Activated T-cell treated with anti-CD3 and anti-CD28 coated beads for 48 hours (primary cell): ENCODE measurements at regions not wholly inside any gene's neighbourhood (a gene's known extent, or its start where the extent isn't known, plus 50 kb on each side); places are given as distances from the start of the nearest gene placed in this dataset.
"Not testable (repeated sequence)": the region's sequence is repeated elsewhere in the genome, so short reads cannot be mapped to it uniquely, and the experiment has no call there.

Source experiments
- DNase-seq: peaks from one replicate; pipeline ENCODE4 v3.0.0-alpha.2; 2020; ENCODE audit warnings: low read depth

DNA sequence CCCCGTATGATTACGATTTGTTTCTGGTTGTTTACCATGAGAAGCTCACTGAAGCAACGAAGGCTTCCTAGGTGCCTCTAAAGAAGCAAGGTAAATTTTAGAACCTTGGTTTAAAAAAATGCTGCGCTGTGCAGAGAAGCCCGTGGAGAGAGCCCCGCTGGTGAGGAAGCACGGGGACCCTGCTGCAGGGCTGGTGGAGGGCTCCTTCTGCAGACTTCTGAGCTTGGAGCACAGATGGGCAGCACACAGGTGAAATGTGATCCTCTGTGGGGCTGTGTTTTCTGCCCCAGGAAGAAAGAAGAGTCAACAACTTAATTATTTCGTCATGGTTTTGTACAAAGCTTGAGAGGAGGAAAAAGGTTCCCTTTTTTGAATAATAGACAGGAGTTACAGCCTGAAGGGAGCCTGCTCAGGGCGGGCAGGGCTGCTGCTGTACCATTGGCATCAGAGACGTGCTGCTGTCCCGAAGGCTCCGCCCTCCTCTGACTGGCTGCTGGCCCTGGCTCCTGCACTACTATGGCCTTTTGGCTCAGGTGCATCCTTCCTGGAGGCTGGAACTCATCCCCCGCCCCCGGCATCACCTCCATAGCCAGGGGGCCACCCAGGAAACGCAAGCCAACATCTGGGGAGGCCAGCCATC is 108.0 kb upstream of the PLGLB2 start:
- DNase-seq: not testable (repeated sequence)

DNA sequence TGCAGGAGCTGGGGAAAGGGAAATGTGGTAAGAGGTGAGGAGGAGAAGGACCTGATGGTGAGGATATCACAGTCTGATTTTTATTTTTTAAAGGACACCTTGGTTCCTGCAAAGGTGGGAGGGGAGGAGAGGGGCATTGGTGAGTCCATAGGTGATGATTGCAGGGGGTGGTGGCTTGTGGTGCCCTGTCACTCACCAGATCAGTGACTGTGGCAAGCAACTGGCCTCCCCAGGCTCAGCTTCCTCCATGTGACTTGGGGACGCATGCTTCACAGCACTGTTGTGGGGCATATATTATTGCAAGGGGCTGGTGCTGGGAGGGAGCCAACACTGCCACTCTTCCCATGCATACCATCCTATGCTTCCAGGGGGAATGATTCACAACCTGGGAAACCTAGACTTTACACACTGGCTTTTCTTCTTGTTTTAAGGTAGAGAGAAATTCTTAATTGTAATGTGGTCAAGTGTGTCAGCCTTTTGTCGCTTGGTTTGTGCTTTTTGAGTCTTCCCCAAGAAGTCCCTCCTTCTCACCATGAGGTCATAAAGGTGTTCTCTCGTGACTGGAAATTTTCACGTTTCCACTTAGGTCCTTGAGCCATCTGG is 106.8 kb upstream of the PLGLB2 start:
- not testable (repeated sequence) for DNase-seq

DNA sequence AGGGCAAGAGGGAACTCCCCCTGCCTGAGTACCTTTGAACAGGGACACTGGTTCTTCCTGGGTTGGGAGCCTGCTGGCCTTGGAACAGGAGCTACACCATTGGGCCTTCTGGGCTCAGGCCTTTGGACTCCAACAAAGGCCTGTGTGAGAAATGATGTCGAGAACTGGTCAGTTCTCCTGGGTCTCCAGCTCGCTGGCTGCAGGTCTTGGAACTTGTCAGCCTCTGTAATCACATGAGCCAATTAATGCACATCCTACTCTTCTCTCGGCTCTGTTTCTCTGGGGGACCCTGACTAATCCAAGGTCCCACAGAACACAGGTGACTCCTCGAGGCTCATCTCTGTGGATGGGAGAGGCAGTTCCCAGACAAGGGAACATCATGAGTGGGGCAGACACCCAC is 104.7 kb upstream of the PLGLB2 start:
- not testable (repeated sequence) for DNase-seq

DNA sequence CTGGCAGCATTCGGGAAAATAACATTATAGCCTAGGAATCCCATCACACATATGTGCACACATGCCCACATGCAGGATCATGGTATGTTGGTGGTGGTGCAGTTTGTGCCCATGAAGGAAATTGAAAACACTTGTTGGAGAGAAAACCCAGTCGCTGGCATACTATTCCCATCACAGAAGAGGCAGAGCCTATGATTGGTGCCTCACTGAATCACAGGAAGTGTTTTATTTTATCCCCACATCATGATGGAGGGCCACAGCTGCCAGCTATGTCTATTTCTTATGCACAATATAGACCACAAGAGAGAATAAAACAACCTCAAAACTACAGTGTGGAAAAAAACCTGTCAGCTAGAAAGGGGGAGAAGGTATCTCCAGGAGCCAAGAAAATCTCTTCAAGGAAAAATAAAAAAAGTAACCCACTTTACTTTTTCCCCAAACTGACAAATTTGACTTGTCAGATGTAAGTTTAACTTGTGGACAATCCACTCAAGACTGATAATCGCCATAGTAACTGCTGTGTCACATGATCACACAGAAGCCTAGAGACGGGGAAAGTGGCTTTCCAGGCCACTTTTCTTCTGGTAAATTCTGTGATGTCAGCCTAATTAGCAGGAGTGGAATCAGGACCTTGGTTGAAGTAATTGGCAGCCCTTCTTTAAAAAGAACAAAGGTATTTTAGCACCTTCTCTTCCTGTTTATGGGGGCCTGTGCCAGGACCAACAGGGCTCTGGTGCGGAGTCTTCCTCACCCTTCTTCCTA is 100.0 kb upstream of the PLGLB2 start:
- not testable (repeated sequence) for DNase-seq

DNA sequence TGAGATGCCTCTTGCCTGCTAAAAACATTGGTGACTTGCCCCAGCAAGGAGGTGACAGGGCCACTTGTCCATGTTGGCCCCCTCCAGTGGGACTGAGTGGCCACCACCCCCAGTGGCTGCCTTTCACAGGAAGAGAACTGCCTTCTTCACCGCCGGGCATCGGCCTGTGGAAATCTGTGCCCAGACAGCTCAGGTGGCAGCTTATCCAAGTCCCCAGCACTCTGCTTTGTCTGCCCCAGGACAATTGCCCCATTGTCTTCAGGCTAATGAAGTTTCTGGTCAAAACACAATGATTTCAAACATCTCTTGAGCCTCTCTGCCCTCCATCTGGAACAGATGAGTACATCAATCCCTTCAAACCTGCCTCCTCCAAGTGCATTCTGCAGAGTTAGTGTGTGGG is 99.1 kb upstream of the PLGLB2 start:
- not testable (repeated sequence) for DNase-seq

DNA sequence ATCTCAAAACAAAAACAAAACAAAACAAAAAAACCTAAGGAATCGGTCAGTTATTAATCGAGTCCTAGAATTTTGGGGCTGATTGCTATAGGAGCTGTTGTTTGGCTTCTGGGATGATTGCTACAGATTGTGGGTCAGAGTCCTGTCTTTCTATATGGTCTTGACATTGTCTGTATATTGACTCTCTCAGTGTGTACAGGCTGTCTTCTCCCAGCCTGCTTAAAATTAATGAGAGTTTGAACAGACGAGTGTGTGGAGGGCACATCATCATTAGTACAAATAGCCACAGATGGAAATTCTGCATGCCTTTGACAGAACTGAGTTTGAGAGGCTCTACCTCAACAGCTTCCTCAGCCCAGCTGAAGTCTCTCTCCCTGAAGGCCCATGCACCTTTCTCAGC is 98.0 kb upstream of the PLGLB2 start:
- not testable (repeated sequence) for DNase-seq

DNA sequence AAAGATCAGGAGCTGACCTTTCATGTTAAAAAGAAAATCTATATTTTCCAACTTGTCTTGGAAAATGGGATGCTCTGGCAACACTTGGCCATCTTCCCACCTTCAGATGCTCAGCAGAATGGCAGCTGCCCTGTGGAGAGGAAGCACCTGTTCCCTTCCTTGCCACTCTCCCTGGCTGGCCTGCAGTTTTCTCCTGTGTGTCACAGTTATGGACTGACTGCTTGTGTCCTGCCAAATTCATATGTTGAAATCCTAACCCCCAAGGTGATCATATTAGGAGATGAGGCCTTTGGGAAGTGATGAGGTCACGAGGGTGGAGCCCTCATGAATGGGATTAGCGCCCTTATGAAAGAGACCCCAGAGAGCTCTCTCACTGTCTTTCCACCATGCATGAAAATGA is 97.0 kb upstream of the PLGLB2 start:
- not testable (repeated sequence) for DNase-seq

DNA sequence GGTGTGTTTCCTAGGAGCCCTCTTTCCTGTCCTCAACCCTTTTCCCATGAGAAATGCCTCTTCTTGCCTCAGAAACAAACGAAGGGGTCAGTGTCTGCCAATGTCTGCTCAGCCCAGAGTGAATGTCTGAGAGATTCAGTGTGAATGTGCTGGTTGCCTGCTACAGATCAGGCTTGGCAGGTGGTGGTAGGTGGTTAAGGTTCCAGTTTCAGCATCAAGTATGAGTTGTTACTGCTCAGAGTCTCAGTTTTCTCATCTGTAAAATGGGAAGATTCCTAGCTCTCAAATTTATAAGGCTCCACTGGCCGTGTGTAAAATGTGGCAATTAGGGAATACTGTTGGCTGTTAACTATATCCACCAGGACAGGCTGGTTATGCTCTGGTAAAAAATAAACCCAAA is 96.3 kb upstream of the PLGLB2 start:
- not testable (repeated sequence) for DNase-seq

DNA sequence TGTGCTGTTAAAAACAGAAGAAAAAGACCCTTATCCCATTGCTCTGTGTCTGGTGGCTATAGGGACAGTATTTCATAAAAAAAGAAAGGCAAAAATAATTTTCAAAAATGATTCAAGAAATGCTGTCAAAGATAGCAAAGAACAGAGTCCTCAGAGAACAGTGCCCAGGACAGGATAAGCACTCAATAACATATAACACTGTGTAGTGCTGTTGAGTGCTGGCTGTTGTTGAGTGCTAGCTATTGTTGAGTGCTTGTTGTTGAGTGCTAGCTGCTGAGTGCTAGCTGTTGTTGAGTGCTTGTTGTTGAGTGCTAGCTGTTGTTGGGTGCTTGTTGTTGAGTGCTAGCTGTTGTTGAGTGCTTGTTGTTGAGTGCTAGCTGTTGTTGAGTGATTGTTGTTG is 94.5 kb upstream of the PLGLB2 start:
- DNase-seq: not testable (repeated sequence)

DNA sequence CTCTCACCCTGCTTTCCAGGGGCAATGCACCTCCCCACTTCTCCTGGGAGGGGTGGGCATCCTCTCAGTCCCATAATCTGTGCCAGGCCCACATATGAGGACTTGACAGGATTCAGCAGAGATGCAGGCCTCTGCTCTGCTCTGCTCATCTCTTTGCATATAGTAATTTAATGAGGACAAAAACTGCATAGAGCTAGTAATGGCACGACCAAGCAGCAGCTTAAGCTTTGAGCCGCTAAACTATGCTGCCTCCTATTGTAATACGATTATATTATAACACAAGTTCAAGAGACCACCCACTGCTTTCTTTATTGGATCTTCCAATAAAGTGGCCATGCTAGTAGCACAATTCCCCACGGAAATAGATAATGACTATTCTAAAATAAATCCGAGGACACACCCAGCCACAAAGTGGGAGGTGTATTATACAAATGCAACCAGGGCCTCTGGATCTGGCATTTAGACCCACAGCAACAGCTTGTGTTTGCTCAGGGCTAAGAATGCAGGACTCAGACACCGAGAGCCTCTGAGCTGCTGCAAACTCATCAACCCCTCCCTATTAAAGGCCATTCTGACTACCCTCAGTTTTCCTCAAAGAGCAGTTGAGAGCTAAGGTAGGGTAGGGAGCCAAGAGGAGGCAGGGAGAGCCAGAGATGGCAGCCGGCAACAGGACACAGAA is 93.6 kb upstream of the PLGLB2 start:
- DNase-seq: not testable (repeated sequence)

DNA sequence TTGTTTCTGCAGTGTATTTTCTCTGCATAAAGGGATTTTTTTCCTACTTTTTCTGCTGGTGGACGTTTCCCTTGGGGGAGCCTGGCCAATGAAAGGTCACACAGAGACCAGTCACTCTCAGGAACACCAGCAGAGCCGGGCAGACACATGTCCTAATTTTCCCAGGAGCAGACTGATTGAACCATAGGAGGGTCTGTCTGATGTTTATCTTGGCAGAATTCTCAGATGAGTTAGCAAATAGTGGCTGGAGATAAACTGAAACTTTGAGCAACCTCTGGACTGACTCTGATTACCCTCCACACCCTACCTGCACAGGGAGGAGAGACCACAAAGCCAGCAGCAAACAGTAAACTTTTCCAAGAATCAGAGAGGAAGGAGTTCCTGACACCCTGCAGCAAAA is 90.0 kb upstream of the PLGLB2 start:
- not testable (repeated sequence) for DNase-seq

DNA sequence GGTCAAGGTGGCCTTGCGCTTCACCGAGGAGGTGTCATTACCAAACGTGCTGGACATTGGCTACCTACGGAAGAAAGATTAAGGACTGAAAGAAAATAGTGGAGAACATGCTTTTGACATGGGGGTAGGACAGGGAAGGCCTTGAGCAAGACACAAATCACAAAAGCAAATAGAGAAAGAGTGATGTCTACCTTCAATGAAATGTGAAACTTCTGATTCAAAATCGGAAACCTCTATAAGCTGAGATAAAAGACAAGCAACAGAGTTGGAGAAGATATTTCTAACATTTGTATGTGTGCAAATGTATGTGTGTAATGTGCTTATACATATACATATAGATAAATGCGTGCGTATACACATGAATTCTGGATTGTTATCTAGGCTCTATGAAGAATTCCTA is 89.5 kb upstream of the PLGLB2 start:
- not testable (repeated sequence) for DNase-seq

DNA sequence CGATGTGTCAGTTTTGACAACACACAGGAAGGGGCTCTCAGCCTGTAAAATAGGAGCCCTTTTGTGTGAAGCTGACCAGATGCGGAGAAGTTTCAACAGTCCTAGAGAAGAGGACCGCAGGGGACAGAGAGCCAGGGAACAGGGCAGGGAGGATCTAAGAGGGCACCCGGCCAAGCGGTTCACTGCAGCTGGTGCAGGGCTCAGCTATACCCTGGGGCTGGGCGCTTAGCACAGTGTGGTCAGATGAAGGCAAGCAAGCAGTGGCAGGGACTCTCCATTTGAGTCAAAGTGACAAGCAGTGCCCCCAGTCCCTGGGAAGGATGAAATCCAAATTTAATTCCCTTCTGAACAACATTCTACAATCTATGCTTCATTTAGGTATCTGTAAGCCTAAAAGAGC is 88.9 kb upstream of the PLGLB2 start:
- DNase-seq: not testable (repeated sequence)

DNA sequence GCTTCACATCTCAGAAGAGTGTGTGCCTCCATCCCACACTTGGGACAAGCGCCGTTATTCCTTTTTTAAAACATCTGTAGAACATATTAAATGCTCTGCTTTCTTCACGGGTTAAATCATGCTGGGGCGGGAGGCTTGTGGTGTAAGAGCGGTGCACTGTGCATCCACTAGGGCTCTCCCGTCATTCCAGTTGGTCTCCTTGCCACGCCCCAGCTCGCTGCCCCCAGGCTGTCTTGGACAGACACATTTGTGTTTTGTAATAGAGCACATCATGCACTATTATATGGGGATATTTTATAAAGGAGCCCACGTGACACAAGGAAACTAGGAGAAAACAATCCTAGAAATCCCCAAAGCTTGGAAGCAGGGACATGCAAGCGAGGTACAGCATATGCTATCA is 87.7 kb upstream of the PLGLB2 start:
- not testable (repeated sequence) for DNase-seq

DNA sequence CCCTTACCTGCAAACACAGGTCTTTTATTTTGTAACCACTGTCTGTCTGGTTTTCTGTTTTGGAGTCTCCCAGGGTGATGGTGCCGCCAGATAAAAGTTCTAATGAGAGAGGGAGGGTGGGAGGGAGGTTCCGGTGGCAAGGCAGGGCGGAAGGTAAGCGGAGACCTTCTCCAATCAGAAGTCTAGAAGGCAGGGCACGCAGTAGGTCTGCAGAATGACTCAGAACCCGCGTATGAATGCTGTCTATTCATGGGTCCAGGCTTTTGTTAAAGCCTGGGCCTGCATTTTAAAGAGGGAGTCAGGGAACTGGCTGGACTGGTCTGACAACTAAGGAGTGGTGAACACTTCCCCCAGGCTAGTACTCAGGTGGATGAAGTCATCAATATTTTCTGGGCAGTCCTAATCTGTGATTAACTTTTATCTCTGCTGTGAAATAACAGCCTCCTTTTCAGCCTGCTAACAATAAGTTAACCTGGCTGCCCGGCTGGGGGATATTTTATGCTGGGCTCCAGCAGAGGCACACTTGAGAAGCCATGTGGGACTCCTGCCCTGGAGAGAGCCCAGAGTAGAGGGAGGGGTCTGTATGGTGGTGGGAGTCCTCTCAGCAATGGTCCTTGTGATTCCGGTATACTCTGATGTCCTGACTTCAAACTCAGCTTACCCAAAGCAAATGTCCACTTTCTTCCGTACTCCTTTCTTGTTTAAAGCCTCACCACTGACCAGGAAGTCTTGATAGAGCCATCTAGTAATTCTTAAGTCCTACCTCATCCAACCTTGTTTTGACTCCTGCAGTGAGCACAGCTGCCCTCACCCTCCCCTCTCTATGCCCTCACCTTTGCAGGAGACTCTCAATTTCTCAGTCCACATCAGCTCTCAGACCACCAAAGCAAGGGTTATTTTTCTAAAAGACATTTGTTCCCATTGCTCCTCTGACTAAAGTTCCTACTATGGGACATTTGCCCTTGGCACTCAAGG is 85.3 kb upstream of the PLGLB2 start:
- DNase-seq: not testable (repeated sequence)

DNA sequence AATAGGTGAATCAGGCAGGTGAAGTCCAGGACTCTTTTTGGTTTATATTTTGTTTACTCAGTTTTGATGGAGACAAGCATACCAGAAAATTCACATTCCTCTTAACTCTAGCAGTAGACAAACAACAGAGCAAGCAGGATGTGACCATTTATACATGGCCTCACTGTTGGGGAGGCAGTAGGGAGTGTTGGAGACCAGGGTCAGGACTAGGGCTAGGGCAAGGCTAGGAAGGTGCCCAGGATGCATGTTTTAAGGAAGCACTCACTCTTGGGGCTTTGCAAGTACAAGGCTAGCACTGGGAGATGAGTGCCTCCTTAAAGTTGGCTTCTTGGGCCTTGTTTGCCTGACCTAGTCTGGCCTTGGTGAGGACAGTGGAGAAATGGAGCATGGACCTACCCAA is 84.5 kb upstream of the PLGLB2 start:
- not testable (repeated sequence) for DNase-seq

DNA sequence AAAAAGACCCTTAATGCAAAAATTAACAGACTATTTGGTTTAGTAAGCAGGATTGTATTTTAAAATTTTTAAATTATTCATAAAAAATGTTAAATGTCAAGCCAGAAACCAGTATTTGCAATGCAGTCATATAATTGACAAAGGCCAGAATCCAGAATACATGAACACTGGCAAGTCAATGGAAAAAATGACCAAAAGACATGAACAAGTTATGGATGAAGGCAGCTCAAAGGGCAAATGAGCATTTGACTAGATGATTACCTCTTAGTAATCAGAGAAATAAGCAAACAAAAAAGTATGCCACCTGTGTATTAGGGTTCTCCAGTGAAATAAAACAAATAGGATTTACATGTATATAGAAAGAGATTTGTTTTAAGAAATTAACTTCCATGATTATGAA is 80.9 kb upstream of the PLGLB2 start:
- not testable (repeated sequence) for DNase-seq

DNA sequence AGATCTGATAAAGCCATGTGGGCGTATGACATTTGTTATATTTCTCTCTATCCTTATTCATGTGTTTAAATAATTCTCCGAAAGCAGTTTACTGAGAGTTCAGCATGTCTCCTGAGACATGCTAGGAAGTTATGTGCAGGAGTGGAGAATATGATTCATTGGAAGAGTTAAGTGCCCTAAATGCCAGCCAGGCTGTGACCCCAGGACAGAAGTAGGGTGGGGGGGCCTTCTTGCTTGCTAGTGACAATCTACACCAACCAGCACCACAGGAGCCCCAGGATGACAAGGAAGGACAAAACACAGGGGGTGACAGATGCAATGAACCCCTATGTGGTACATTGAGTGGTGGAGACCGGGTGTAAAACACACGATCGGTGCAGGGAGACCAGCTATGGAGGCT is 79.5 kb upstream of the PLGLB2 start:
- DNase-seq: not testable (repeated sequence)

DNA sequence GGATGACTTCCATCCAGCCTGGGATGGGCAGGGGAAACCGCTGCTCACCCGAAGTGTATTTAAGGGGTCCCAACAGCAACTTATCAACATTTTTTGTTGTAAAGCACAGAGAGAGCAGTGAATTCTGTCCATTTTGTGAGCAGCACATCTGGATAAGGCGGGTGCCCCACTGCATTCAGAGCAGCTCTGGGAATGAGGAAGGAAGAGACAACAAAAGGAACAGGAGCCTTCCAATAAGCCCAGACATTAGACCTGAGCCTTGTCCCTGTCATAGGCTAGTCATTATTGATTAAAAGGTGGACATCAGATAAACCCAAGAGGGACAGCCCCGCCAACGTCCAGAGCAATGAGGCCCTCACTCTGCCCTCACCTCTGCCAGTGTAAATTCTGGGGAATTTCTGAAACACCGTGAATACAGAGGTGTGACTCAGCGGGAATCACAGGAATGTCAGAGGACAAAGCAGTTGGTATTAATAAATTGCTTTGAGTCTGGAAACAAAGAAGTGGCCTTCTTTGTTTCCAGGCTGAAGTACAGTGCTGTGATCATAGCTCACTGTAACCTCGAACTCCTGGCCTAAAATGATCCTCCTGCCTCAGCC is 78.2 kb upstream of the PLGLB2 start:
- DNase-seq: not testable (repeated sequence)

DNA sequence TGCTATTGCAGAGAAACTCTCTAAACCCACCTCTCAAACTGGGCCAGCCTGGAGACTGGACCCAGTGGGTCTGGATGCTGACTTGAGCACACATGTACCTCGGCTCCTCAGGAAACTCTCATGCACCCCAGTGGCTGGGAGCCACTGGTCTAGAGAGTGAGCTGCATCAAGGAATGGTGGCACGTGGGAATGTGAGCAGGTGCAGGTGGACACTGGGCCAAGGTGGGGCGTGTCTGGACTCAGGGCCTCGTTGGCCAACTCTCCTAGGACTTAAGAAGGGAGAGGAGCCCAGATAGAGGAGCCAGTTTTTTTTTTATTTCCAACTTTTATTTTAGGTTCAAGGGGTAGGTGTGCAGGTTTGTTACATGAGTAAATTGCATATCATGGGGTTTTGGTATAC is 75.5 kb upstream of the PLGLB2 start:
- DNase-seq: not testable (repeated sequence)

DNA sequence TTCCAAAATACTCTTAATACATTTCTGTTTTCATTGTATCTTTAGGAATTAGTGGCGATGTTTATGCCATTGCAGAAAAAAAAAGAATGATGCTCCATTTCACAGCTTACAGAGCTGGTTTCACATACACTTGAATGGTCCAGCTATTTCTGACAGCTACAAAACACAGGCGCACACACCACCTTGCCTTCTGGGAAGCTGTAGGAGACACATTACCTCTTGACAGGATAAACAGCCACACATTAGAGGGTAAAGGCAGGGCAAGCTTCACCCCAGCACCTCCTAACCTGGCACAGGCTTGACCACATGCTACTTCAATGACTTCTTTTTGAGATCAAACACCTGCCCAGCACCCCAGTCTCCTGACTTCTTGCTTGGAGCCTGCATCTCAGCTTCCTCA is 73.2 kb upstream of the PLGLB2 start:
- not testable (repeated sequence) for DNase-seq
